GM13976 (cell line): ENCODE measurements at regions not wholly inside any gene's neighbourhood (a gene's known extent, or its start where the extent isn't known, plus 50 kb on each side); places are given as distances from the start of the nearest gene placed in this dataset.

ENCODE experiments used
- DNase-seq: peaks from one replicate; pipeline ENCODE4 v3.0.0; 2012; ENCODE audit warnings: low spot score
- in situ Hi-C: fragments of 300-500 bp; cut with MboI; formaldehyde crosslinking; loops from one replicate; pipeline ENCODE4 v1.12.0; 2022; ENCODE audit warnings: low sequenced_read_pairs, mixed read lengths, inconsistent platforms; ENCODE audit not compliant: unreplicated experiment
- TF ChIP-seq, protein P1 (sequence below): IDR thresholded peaks from 2 replicates; pipeline ENCODE4 v1.5.1; 2012; ENCODE audit warnings: borderline replicate concordance, mild to moderate bottlenecking; ENCODE audit not compliant: insufficient read depth; ENCODE audit errors: extremely low read depth, missing control alignments, control extremely low read depth

DNA sequence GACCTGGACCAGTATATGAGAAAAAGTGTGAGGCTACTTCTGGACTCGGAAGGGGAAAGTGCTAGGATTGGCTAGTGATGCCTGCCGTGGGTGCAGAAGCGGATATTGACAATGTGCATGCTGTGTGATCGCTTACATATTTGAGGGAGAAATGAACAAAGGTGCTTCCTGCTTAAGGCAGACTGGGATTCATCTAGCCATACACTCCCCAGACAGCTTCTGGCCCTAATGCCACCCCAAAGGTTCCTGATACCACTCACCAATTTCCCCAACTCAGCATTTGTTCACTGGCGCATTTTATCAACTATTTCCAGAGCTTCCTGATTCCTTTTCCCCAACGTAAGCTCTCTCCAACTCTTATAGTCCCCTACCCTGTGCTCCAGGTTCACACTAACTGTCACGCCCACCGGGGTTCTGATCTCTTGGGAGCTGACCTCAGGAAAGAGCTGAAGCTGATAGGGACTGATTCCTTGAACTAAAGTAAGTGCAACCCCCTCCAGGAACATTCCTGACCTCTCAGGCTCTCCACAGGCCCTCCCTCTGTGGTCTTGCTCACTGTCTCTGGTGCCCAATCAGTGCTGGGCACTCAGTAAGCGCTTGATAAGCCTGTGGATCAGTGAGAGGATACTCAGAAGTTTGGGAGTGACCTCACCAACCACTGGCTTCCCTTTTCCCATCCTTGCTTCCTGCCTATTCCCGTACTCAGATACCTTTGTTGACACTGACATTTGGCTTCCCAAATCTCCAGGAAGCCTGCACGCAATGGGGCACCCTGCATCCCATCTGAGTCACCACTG is 73.3 kb downstream of the MRPL14 start:
- in situ Hi-C loops: no loop called here
- TF ChIP-seq, protein P1, sequence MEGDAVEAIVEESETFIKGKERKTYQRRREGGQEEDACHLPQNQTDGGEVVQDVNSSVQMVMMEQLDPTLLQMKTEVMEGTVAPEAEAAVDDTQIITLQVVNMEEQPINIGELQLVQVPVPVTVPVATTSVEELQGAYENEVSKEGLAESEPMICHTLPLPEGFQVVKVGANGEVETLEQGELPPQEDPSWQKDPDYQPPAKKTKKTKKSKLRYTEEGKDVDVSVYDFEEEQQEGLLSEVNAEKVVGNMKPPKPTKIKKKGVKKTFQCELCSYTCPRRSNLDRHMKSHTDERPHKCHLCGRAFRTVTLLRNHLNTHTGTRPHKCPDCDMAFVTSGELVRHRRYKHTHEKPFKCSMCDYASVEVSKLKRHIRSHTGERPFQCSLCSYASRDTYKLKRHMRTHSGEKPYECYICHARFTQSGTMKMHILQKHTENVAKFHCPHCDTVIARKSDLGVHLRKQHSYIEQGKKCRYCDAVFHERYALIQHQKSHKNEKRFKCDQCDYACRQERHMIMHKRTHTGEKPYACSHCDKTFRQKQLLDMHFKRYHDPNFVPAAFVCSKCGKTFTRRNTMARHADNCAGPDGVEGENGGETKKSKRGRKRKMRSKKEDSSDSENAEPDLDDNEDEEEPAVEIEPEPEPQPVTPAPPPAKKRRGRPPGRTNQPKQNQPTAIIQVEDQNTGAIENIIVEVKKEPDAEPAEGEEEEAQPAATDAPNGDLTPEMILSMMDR: no peak
- DNase-seq: no peak

DNA sequence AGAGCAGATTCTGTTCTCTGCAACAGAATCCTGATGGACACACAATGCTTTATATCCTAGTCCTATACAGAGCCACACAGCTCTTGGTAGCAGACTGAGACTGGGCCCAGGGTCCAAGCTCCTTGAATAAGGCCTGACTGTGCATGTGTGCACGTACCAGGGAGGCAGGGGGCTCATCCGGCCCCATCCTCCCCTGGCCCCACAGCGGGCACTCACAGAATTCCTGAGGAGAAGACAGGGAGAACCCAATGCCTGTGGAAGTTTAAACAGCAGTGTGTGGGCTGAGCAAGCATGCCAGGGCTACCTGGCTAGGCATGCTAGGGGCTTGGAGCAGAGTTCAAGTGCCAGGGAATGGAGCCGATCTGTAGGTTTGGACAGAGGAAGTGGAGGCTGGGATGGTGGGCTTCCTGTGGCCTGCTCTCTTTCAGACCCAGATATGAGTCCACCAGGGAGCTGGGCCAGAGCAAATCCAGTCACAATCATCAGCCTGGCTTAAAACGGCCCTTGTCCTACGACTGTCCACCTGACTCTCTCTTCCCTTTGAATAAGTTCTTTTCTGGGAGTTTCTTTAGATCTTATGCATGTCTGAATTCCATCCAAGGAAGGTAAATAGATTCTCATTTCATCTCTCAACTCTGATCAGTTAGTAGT is 74.0 kb downstream of the MRPL14 start:
- in situ Hi-C loops: no loop called here
- TF ChIP-seq, protein P1: no peak
- no peak for DNase-seq

DNA sequence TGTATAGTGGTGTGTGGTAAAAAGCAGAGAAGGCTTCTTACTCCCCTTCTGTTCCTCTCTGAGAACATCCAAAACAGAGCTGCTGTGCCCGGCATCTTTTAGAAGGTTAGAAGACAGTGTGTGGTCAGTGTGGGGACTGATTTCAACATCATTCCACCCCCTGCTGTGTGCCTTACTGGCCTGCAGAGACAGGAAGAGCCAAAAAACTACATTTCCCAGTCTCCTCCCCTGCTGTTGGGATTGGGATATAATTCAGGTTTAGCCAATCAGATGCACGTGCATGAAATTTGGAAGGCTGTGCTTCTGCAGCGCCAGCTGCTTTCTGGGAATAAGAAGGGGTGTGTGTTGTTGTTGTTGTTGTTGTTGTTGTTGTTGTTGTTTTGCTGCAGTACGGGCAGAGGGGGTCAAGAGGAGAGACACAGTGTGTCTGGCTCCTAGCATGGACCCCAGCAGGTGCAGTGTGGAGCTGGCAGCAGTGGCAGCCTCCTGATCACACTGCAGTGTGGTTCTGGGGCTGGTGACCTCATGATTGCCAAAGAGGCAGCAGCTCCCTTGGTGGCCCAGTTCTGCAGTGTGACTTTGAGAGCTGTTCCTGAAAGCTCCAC is 74.7 kb downstream of the MRPL14 start:
- in situ Hi-C loops: no loop called here
- TF ChIP-seq, protein P1: no peak
- no peak for DNase-seq

DNA sequence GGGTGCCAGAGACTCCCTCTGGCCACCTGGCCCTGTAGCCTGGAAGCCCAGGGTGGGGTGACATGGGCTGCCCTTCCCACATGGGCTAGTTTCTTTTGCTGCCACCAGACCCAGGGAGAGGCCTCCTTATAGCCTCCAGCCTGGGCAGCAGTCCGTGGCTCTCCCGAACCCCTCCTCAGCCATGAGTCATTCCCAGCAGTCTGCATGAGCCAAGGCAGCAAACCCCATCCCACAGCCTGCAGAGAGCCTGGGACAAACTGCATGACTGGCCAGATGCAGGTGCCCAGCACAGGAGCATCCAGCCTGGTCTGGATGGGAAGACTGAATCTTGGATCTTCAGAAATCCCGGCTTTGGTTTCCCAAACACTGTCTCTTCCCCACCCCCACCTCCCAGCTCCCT is 75.7 kb downstream of the MRPL14 start:
- TF ChIP-seq, protein P1: no peak
- no peak for DNase-seq
- in situ Hi-C loops: no loop called here

DNA sequence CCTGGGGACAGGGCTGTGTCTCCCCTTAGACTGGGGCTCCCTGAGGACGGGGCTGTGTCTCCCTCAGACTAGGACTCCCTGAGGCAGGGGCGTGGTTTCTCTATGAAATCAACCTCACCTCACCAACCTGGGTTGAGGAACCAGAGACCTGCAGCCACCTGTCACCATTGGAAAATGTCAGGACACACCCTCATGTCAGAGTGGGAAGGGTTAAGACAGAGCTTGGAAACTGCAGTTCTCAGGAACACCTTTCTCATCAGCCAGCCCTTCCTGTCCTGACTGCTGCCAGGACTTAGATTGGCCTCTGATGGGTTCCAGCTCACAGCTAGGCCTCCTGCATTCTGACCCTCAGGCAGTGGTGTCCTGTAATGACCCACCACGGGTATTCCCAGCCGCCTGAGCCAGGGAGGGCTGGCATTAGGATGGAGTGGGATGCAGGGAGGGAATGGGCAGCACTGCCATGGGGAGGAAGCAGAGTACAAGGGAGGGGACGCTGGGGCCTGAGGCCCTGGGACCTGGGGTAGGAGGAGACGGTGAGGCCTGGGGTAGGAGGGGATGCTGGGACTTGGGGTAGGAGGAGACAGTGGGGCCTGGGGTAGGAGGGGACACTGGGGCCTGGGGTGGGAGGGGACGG is 76.3 kb downstream of the MRPL14 start:
- in situ Hi-C loops: no loop called here
- TF ChIP-seq, protein P1: no peak
- no peak for DNase-seq

DNA sequence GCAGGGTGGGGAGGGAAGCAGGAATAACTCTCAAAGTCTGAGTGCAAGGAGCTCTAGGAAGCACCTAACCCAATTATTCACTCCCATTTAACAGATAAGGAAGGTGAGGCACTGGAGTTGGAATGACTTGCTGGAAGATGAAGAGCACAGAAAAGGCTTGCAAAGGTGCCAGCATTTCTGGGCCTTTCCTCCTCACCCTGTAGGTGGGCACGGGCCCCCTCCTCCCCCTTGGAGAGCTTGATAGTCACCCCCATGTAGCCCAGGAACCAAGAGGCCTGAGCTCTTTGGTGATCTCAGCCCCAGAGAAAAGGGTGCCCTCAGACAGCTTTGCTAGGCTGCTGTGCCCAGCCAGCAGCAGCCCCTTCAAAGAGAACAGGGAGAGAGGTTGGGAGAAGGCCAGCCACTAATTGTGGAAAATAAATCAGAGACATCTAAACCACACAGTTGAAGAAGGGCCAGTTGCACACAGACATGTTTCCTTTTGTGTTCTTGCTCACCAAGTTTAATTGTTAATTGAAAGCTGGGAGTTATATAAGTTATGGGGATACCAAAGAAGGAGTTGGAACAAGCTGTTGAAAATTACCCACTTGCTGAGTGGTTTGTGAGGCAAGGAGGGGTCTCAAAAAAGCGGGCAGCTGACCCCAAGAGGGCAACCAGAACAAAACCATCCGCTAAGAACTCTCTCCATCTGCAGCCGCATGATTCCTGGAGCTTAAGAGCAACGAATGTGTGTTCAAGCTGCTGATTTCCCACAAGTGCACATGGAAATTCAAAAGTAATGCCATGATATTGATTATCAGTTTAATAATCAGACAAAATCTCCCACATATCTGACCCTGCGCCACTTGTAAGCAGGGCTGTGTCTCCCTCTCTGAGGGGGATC is 77.0 kb downstream of the MRPL14 start:
- in situ Hi-C loops: no loop called here
- no peak for DNase-seq
- TF ChIP-seq, protein P1: no peak
